Stimulated activated naive CD8-positive, alpha-beta T cell treated with anti-CD3 and anti-CD28 coated beads, Interleukin-15, Interleukin-2, amounts not matched to agents 100 ng/mL and 50 ng/mL, for 24 hours (primary cell): ENCODE measurements at regions not wholly inside any gene's neighbourhood (a gene's known extent, or its start where the extent isn't known, plus 50 kb on each side); places are given as distances from the start of the nearest gene placed in this dataset.

Experiments used
- H3K27ac Mint-ChIP-seq: one replicate; pipeline ENCODE4 v1.8.0; 2021; ENCODE audit warnings: mild to moderate bottlenecking, mixed read lengths
- H3K27me3 Mint-ChIP-seq: one replicate; pipeline ENCODE4 v1.8.0; 2021; ENCODE audit warnings: mixed read lengths
- H3K36me3 Mint-ChIP-seq: one replicate; pipeline ENCODE4 v1.8.0; 2021; ENCODE audit warnings: low read depth, mixed read lengths
- H3K4me1 Mint-ChIP-seq: one replicate; pipeline ENCODE4 v1.8.0; 2021; ENCODE audit warnings: low read depth, mixed read lengths
- H3K4me3 Mint-ChIP-seq: one replicate; pipeline ENCODE4 v1.8.0; 2021; ENCODE audit warnings: mild to moderate bottlenecking, mixed read lengths
- H3K9me3 Mint-ChIP-seq: one replicate; pipeline ENCODE4 v1.8.0; 2021; ENCODE audit warnings: mixed read lengths

DNA sequence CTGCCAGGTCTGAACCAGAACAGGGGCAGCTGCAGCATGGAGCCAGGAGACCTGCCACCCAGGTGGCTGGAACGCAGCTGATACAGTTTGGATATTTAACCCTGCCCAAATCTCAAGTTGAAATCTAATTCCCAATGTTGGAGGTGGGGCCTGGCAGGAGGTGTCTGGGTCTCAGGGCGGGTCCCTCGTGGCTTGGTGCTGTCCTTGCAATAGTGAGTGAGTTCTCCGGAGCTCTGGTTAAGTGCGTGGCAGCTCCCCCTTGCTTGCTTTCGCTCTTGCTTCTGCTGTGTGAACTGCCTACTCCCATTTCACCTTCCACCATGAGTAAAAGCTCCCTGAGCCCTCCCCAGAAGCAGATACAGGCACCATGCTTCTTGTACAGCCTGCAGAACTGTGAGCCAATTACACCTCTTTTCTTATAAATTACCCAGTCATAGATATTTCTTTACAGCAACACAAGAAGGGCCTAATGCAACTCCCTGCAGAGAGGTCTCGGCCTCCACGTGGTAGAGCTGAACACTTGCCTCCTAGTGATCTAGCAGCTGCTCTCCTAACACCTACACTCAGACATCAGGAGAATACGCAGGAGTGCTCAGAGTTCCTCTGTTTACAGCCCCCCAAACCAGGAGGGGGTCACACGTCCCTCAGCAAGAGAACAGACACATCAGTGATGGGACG lies 203.7 kb downstream of the CTTN start:
- H3K27me3 Mint-ChIP-seq = peaks cover 4% of the 10 kb centered on the region
- no peaks in the 10 kb centered on the region for H3K4me1 Mint-ChIP-seq
- H3K27ac Mint-ChIP-seq = no peak overlapping the region
- H3K9me3 Mint-ChIP-seq = no peaks in the 10 kb centered on the region
- no peaks in the 10 kb centered on the region for H3K36me3 Mint-ChIP-seq
- no peak overlapping the region for H3K4me3 Mint-ChIP-seq

DNA sequence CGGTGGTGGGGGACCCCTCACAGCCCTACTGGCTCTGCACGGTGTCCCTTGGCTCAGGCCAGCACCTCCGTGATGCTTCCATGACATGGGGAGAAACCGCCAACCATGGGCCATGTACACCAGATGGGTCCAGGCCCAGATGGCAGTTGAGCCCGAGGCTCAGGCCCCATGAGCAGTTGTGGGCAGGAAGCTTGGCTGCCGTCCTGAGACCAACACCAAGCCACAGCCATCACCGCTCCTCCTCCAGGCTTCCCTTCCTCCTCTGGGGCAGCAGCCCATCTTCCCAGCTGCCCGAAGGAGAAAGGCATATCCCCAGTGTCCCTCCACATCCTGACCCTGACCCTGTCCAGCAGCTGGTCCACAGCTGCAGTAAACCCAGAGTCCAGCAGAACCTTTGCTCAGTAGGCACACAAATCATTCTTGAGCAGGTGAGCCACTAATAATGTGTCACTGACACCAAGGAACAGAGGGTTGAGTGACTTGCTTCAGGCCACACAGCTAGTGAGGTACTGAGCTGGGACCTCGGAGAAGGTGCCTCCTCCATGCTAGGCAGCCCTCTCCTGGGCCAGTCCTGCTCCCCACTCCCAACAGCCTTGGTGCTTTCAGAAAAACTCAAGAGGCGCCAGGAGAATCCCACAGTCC lies 204.9 kb downstream of the CTTN start:
- no peak overlapping the region for H3K4me3 Mint-ChIP-seq
- H3K27ac Mint-ChIP-seq = no peak overlapping the region
- no peaks in the 10 kb centered on the region for H3K4me1 Mint-ChIP-seq
- peaks cover 4% of the 10 kb centered on the region for H3K27me3 Mint-ChIP-seq
- H3K9me3 Mint-ChIP-seq = no peaks in the 10 kb centered on the region
- H3K36me3 Mint-ChIP-seq = no peaks in the 10 kb centered on the region

- Mint-ChIP-seq H3K4me1 (no peaks in the 10 kb centered on the region), H3K4me3 (no peak overlapping the region)
Observed at GRCh38 chr11:70603756-70604211, 205.5 kb downstream of the CTTN start.

GRCh38 chr11:70604221-70604620 lies 205.9 kb downstream of the CTTN start:
- Mint-ChIP-seq H3K9me3 (no peaks in the 10 kb centered on the region), H3K27ac (no peak overlapping the region), H3K27me3 (peaks cover 4% of the 10 kb centered on the region), H3K4me3 (no peak overlapping the region), H3K4me1 (no peaks in the 10 kb centered on the region), H3K36me3 (no peaks in the 10 kb centered on the region)

More at GRCh38 chr11:70603756-70604211, 205.5 kb downstream of the CTTN start:
- Mint-ChIP-seq H3K27me3 (peaks cover 4% of the 10 kb centered on the region), H3K36me3 (no peaks in the 10 kb centered on the region), H3K9me3 (no peaks in the 10 kb centered on the region), H3K27ac (no peak overlapping the region)

GRCh38 chr11:70604630-70605467 lies 206.5 kb downstream of the CTTN start:
- Mint-ChIP-seq H3K9me3 (no peaks in the 10 kb centered on the region), H3K36me3 (no peaks in the 10 kb centered on the region), H3K4me1 (no peaks in the 10 kb centered on the region), H3K4me3 (no peak overlapping the region), H3K27me3 (peaks cover 4% of the 10 kb centered on the region), H3K27ac (no peak overlapping the region)

DNA sequence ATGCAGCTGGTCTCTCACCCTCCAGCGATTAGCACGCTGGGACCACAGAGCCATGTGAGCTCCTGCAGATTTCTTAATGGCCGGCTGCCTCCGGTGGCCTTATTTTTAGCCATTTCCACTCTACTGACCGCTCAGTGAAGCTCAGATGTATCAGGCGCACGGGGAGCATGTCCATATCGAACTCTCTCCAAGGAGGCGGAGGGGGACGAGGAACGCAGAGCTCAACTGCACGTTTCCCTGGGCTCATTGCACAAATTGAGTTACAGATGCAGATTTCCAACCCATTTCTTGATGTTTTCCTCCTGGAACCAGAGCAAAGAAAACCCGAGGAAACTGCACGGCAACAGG lies 207.1 kb downstream of the CTTN start:
- Mint-ChIP-seq H3K4me3 (no peak overlapping the region), H3K9me3 (no peaks in the 10 kb centered on the region), H3K4me1 (no peaks in the 10 kb centered on the region), H3K36me3 (no peaks in the 10 kb centered on the region), H3K27me3 (peaks cover 4% of the 10 kb centered on the region), H3K27ac (no peak overlapping the region)

GRCh38 chr11:70605846-70606245 lies 207.5 kb downstream of the CTTN start:
- H3K27me3 Mint-ChIP-seq = peaks cover 4% of the 10 kb centered on the region
- no peaks in the 10 kb centered on the region for H3K36me3 Mint-ChIP-seq
- H3K4me1 Mint-ChIP-seq = no peaks in the 10 kb centered on the region
- no peak overlapping the region for H3K4me3 Mint-ChIP-seq
- no peak overlapping the region for H3K27ac Mint-ChIP-seq
- no peaks in the 10 kb centered on the region for H3K9me3 Mint-ChIP-seq

- Mint-ChIP-seq H3K4me1 (no peaks in the 10 kb centered on the region), H3K27me3 (peaks cover 4% of the 10 kb centered on the region), H3K9me3 (no peaks in the 10 kb centered on the region), H3K4me3 (no peak overlapping the region), H3K36me3 (no peaks in the 10 kb centered on the region), H3K27ac (no peak overlapping the region)
Observed at GRCh38 chr11:70606248-70606950, 208.1 kb downstream of the CTTN start.

- H3K4me1 Mint-ChIP-seq = no peaks in the 10 kb centered on the region
Observed at GRCh38 chr11:70606951-70607330, 208.6 kb downstream of the CTTN start.

DNA sequence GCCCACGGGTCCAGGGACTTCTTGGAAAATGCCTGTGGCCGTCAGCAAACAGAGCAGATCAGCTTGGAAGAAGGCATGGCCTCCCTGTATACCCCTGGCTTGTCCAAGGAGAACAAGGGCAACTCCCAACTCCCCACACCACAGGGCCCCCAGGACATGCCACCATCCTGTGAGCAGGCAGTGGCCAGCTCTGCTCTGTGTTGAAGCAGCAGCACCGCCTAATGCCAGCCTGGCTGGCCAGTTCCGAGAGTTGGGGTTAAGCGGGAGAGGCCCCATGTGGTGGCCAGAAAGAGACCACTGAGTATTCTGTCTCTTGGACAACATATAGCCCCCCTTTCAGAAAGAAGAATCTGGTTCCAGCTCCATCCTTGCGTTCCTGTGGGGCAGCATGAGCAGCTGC lies 209.2 kb downstream of the CTTN start:
- Mint-ChIP-seq H3K4me1 (no peaks in the 10 kb centered on the region), H3K9me3 (no peaks in the 10 kb centered on the region), H3K27me3 (peaks cover under 1% of the 10 kb centered on the region), H3K27ac (no peak overlapping the region), H3K36me3 (no peaks in the 10 kb centered on the region), H3K4me3 (no peak overlapping the region)

More at GRCh38 chr11:70606951-70607330, 208.6 kb downstream of the CTTN start:
- Mint-ChIP-seq H3K27me3 (peaks cover 4% of the 10 kb centered on the region), H3K27ac (no peak overlapping the region), H3K4me3 (no peak overlapping the region), H3K36me3 (no peaks in the 10 kb centered on the region), H3K9me3 (no peaks in the 10 kb centered on the region)

GRCh38 chr11:70608568-70609470 lies 210.5 kb downstream of the CTTN start:
- Mint-ChIP-seq H3K36me3 (no peaks in the 10 kb centered on the region), H3K27ac (no peak overlapping the region), H3K9me3 (no peaks in the 10 kb centered on the region), H3K4me1 (no peaks in the 10 kb centered on the region), H3K27me3 (peaks cover 5% of the 10 kb centered on the region), H3K4me3 (no peak overlapping the region)

- H3K4me1 Mint-ChIP-seq = no peaks in the 10 kb centered on the region
- peaks cover 5% of the 10 kb centered on the region for H3K27me3 Mint-ChIP-seq
- H3K4me3 Mint-ChIP-seq = no peak overlapping the region
- H3K36me3 Mint-ChIP-seq = no peaks in the 10 kb centered on the region
- no peak overlapping the region for H3K27ac Mint-ChIP-seq
- H3K9me3 Mint-ChIP-seq = no peaks in the 10 kb centered on the region
Observed at GRCh38 chr11:70610566-70611565, 212.5 kb downstream of the CTTN start.

GRCh38 chr11:70611821-70612220 lies 213.5 kb downstream of the CTTN start:
- Mint-ChIP-seq H3K27me3 (peaks cover 5% of the 10 kb centered on the region), H3K4me3 (no peak overlapping the region), H3K4me1 (no peaks in the 10 kb centered on the region), H3K36me3 (no peaks in the 10 kb centered on the region), H3K9me3 (no peaks in the 10 kb centered on the region), H3K27ac (no peak overlapping the region)
